HepG2 (cell line): ENCODE measurements at regions not wholly inside any gene's neighbourhood (a gene's known extent, or its start where the extent isn't known, plus 50 kb on each side); places are given as distances from the start of the nearest gene placed in this dataset.

Experiments used
- ELF3 ChIP-seq: IDR thresholded peaks from 2 replicates; pipeline ENCODE4 v1.6.1; 2016; ENCODE audit warnings: missing genetic modification reagents, missing compliant biosample characterization
- FOXJ3 ChIP-seq: sonication (generic); formaldehyde crosslinking; IDR thresholded peaks from 2 replicates; pipeline ENCODE4 v1.4.0; 2020; ENCODE audit warnings: missing genetic modification reagents, mild to moderate bottlenecking, borderline replicate concordance
- GABPB1 ChIP-seq: IDR thresholded peaks from 2 replicates; pipeline ENCODE4 v1.6.1; 2016; ENCODE audit warnings: mild to moderate bottlenecking, missing genetic modification reagents, moderate library complexity, missing compliant biosample characterization
- KLF9 ChIP-seq: IDR thresholded peaks from 2 replicates; pipeline ENCODE4 v1.6.1; 2016; ENCODE audit warnings: low read depth
- NFIC ChIP-seq: IDR thresholded peaks from 2 replicates; pipeline ENCODE4 v1.6.1; 2012; ENCODE audit warnings: mild to moderate bottlenecking, low read length, inconsistent platforms
- POLR2AphosphoS2 ChIP-seq: IDR thresholded peaks from 2 replicates; pipeline ENCODE4 v1.6.1; 2011; ENCODE audit warnings: low read depth, low read length, improper control_type of control experiment
- RAD21 ChIP-seq: fragments of 450-650 bp; formaldehyde crosslinking; IDR thresholded peaks from 2 replicates; pipeline ENCODE4 v1.5.0; 2020; ENCODE audit warnings: mild to moderate bottlenecking
- REST ChIP-seq, 2 experiments: IDR thresholded peaks; 2 replicates each; pipeline ENCODE4 v1.6.1; 2011 to 2012; ENCODE audit warnings: low read length in 2 of 2, borderline replicate concordance in 1 of 2, low read depth in 1 of 2, mild to moderate bottlenecking in 1 of 2, moderate library complexity in 1 of 2
- SP1 ChIP-seq, 2 experiments: fragments of 450-650 bp in 1 of 2; sonication (generic) in 1 of 2; formaldehyde crosslinking in 1 of 2; IDR thresholded peaks; 2 replicates each; pipeline versions ENCODE4 v1.4.0 to v1.6.1; 2016 to 2020; ENCODE audit warnings: missing genetic modification reagents in 1 of 2
- TAF1 ChIP-seq: sonication (generic); formaldehyde crosslinking; IDR thresholded peaks from 2 replicates; pipeline ENCODE4 v1.4.0; 2020; ENCODE audit warnings: missing genetic modification reagents
- ZNF121 ChIP-seq: sonication (generic); formaldehyde crosslinking; IDR thresholded peaks from 2 replicates; pipeline ENCODE4 v1.5.0; 2020; ENCODE audit warnings: mild to moderate bottlenecking, missing genetic modification reagents
- ZNF263 ChIP-seq: sonication (generic); formaldehyde crosslinking; IDR thresholded peaks from 2 replicates; pipeline ENCODE4 v1.4.0; 2020; ENCODE audit warnings: missing genetic modification reagents
- ZNF274 ChIP-seq: sonication (generic); formaldehyde crosslinking; IDR thresholded peaks from 2 replicates; pipeline ENCODE4 v1.5.1; 2020; ENCODE audit warnings: mild to moderate bottlenecking, missing genetic modification reagents
- ZNF607 ChIP-seq: sonication (generic); formaldehyde crosslinking; IDR thresholded peaks from 2 replicates; pipeline ENCODE4 v1.5.1; 2020; ENCODE audit warnings: missing genetic modification reagents, mild to moderate bottlenecking, borderline replicate concordance

GRCh38 chr5:36755342-36755741 is 121.2 kb upstream of the NIPBL start:
- no peak for TF ChIP-seq TAF1 (CRISPR knock-in tag)
- no peak for TF ChIP-seq SP1 (IDR thresholded peaks at IDR 0.05)
- no peak for TF ChIP-seq SP1 (CRISPR knock-in tag; IDR thresholded peaks at IDR 0.05)
- TF ChIP-seq ZNF263: no peak
- no peak for TF ChIP-seq ELF3 (CRISPR knock-in tag)
- TF ChIP-seq POLR2AphosphoS2: no peak
- no peak for TF ChIP-seq RAD21
- TF ChIP-seq REST (IDR thresholded peaks at IDR 0.05; ENCODE audit: borderline replicate concordance in 1 of 2, low read depth in 1 of 2, low read length in 2 of 2): no peak
- TF ChIP-seq ZNF121 (CRISPR knock-in tag): no peak
- no peak for TF ChIP-seq ZNF274 (CRISPR knock-in tag)
- no peak for TF ChIP-seq KLF9 (CRISPR knock-in tag)
- TF ChIP-seq NFIC: no peak
- TF ChIP-seq GABPB1 (CRISPR knock-in tag): no peak
- TF ChIP-seq FOXJ3 (CRISPR knock-in tag): no peak
- TF ChIP-seq ZNF607 (CRISPR knock-in tag): no peak
